ENCODE measurements at regions not wholly inside any gene's neighbourhood (a gene's known extent, or its start where the extent isn't known, plus 50 kb on each side); places are given as distances from the start of the nearest gene placed in this dataset.
A peak's percentile ranks its signal among the peaks of the same experiment; 100 is the strongest.

GRCh38 chr10:84845628-84846261 is 517.4 kb downstream of the CCSER2 start:
- TF ChIP-seq CTCF (IDR thresholded peaks at IDR 0.05; ENCODE audit: insufficient read depth, low read length, poor library complexity, severe bottlenecking) (peak; percentile 26), EZH2phosphoT487 (conservative IDR thresholded peaks at IDR 0.05; ENCODE audit: low read length) (no peak)
